GM21447 (cell line): ENCODE measurements at regions not wholly inside any gene's neighbourhood (a gene's known extent, or its start where the extent isn't known, plus 50 kb on each side); places are given as distances from the start of the nearest gene placed in this dataset.

ENCODE experiments used
- ATAC-seq: cut with Tn5 transposase; IDR thresholded peaks from one replicate; pipeline ENCODE4 v1.9.1; 2021; ENCODE audit not compliant: unreplicated experiment

DNA sequence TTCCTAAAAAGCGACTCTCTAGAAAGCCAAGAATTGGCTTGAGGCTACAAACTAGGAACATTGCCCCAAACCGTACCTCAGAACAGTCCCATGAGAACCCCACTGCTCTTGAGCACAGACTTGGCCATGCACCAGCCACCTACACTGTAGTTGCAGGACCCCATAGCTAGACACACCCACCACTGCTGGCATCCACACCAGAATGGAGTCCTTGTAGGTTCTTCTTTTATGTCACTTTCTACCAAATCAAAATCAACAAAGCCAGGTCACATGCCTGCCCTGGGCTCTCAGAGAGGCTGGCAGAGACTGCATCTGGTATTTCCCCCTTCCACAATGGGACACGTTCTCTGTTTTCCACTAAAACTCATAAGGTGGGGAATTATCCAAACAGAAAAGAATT is 290.5 kb downstream of the SHOX2 start:
- no peak for ATAC-seq

- ATAC-seq: no peak
These were observed 295.1 kb downstream of the SHOX2 start for GRCh38 chr3:157810924-157811718.

GRCh38 chr3:157807280-157807679 is 298.9 kb downstream of the SHOX2 start:
- ATAC-seq: no peak

DNA sequence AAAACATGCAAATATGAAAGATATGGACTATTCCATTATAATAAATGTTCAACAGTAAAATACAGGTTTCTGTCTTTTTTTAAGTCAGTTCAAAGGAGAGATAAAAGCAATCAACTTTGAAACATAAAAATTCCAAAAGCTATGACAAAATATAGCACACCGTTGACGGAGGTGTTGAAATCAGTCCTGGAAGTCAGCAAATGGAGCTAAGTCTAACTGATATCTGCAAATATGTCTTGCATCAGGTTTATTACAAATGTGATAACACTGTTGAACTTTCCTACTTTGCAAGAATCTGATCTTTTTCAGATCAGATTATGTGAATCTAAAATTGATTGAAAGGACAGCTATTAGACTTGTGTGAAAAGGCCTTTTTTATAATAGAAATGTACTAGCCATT is 300.7 kb downstream of the SHOX2 start:
- no peak for ATAC-seq

DNA sequence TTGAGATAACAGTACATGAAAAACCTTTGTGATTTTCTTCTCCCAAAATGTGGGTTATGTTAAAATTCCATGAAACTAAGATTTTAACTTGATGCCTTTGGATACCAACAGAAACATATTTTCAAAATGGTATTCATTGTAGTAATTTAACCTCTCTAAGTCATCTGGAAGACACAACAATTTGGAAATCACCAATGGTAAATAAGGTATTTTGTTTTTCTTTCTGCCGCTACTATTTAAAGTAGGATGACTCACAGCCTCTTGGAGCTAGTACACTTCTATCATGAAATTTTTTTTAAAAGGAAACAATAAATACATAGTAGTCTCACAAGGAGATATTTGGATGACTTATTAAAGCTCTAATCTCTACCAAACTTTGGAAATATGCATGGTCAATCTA is 291.6 kb upstream of the VEPH1 start:
- no peak for ATAC-seq

DNA sequence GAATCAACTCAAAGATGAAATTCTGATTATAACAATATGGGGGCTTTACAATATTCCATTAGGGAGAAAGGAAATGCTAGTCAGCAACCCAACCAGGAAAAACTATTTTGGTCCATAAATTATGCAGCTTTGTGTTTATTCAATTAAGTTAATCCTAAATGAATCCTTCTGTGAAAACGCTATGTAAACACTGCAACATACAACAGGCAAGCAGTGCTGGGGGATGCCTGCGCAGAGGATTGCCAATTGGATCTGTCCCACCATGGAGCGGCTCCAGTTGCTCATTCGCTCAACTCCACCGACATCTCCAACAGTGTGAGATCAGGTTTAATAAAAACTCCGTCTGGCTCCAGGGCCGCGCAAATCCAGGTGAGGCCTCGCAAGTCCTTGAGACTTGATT is 290.5 kb upstream of the VEPH1 start:
- ATAC-seq: no peak

- no peak for ATAC-seq
These were observed 285.9 kb upstream of the VEPH1 start for GRCh38 chr3:157789162-157789561.

GRCh38 chr3:157786618-157787017 is 283.4 kb upstream of the VEPH1 start:
- ATAC-seq: no peak

DNA sequence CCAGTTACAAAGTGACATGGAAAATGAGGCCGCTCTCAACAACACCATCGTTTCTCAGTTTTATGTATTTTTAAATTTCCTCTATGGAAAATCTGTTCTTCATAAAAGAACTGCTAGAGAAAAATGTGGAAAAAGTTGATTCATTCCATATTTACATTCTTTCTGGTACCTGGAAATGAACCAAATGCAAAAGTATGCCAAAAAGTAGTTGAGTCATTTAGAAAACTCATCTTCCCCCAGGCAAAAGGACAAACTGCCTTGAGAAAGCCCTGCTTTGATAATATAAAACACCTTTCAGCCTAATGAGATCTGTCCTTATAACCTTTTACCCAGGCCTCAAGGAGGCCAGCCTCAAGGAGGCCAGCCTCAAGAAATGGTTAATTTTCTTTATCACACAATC is 283.0 kb upstream of the VEPH1 start:
- no peak for ATAC-seq

GRCh38 chr3:157785102-157785826 is 282.0 kb upstream of the VEPH1 start:
- ATAC-seq: no peak

DNA sequence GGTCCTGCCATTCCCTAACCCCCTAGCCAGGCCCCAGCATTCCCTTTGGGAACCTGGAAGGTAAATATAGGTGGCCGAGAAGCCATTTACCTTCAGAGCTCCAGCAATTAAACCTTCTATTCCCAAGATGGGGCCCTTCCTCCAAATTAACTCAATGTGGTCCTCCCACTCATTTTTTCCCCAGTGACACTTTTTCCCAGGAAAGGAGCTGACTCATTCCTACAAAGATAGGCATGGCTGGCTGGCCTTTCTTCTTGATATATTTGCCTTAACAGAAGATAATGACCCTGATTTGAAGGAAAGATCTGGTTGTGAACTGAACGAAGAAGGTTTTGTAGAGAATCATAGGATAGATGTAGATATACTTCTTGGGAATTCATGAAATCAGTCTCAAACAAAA is 279.0 kb upstream of the VEPH1 start:
- ATAC-seq: no peak

- ATAC-seq: no peak
These were observed 273.6 kb upstream of the VEPH1 start for GRCh38 chr3:157776861-157777260.

DNA sequence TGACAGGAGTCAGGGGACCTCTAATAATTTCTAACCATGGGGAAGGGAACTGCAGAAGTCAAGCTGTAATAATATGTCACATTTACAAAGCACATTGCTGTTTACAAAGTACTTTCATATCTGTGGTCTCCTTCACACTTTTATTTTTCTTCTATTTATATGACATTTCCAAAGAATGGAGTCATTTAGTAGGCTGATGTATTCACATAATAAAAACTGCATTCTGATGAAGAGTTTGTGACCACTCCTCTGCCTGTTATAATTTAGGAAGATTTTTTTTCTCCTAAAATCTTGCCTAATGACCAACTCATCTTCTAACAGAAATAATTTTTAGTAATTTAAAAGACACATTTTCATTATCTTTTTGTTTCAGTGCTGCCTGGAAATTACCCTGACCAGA is 272.2 kb upstream of the VEPH1 start:
- no peak for ATAC-seq

GRCh38 chr3:157769378-157769777 is 266.2 kb upstream of the VEPH1 start:
- ATAC-seq: no peak

GRCh38 chr3:157767607-157768006 is 264.4 kb upstream of the VEPH1 start:
- no peak for ATAC-seq

DNA sequence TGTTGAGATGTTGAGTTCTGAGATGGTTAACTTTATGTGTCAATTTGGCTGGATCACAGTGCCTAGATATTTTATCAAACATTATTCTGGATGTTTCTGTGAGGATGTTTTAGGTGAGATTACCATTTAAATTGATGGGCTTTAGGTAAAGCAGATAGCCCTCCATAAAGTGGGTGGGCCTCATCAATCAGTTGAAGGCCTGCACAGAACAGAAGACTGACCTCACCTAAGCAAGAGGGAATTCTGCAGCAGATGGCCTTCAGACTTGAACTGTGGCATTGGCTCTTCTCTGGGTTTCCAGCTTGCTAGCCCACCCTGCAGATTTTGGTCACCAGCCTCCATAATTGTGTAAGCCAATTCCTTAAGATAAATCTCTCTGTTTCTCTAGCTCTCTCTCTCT is 260.4 kb upstream of the VEPH1 start:
- ATAC-seq: no peak

DNA sequence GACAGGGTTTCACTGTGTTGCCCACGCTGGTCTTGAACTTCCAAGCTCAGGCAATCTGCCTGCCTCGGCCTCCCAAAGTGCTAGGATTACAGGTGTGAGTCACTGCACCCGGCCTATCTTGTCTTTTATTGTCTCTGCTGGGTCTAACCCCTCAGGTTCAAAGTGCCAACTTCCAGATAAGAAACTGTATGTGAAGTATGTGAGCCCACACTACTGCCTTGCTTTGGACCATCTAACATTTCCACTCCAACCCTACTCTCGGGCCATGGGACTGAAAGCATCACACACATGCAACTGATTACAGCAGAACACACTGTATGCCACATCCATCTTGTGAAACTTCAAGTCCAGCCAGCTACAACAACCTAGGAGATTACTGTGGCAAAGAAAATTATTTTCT is 256.1 kb upstream of the VEPH1 start:
- no peak for ATAC-seq

DNA sequence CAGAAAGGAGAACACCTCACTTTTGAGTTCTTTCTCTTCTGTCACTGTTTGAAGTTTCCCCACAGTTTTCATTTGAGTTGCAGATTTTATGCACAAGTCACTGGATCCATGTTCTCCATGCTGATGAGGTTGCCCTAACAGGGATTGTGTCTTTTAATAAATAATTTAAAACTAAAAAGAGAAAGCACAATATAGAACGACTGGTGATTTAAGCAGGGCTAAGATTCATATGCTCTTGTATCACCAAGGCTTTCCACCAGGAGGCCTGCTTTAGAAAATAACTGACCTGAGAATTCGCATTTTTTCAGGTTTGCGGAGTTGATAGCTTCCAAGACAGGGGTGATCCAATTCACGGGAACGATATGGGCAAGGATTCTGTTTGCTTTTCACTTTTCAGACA is 252.0 kb upstream of the VEPH1 start:
- ATAC-seq: no peak

DNA sequence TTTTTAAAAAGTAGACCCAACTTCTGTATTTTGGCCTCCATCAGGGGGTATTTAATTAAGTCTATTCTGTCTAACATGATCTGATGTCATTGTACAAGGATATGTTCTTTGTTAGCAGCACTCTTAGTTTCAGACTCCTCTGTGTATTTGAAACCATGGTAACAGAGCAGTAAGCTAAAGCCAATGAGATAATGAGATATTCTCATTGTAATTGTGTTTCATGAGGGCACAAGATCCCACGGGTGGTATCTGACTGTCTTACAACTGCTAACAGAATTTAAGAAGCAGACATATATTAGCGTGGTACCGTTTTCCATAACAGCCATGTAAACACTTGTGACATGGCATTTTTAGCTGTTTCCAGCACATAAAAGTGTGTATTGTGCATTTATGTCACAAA is 251.2 kb upstream of the VEPH1 start:
- no peak for ATAC-seq

DNA sequence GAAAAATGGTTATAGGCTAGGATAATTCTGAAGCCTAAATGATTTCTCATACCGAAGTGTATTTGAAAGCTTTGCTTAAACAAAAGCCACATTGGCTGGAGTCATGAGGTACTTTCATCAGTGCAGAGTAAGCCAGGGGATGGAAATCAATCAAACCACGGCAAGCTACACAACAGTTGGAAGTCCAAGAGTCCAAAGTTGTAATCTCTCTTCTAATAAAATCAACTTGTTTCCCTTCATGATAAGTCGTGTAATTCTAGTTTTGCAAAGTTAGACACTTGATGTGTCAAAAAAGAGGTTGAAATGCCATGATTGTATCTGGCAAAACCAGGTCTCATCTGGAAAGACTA is 250.5 kb upstream of the VEPH1 start:
- no peak for ATAC-seq

DNA sequence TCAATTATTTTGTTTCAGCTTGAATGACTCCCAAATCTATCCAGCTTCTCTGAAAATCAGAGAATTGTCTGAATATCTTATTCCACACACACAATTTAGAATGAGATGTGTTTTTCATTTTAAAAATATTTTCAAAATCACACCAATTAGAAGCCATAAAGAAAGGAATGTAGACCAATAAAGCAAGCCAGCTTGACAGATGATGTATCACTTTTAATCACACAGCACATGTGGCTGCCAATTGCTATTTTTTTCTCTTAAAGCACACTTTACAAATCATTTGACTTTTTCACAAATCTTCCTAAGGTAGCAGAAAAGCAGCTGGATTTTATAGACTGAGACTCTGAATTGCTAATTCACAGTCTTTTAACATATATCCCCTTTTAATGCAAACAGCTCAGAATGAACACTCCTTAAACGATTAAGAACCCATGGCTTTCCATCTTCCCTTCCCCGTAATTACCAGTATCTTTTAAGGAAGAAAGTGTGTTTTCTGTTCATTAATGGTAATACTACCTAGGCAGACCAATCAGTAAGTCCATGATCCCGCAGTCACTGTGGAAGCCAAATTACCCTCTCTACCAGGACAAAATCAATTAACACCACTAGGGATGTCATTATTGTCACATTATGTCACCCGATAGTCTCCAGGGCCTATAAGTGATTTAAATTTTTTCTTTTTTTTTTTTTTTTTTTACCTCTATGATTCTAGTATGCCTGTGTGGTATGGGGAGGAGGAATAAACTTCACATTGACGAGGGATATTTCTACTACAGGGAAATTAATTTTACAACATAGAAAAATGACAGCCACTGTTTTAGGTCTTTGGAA is 250.0 kb upstream of the VEPH1 start:
- no peak for ATAC-seq

- ATAC-seq: no peak
These were observed 249.3 kb upstream of the VEPH1 start for GRCh38 chr3:157752554-157752953.
